ENCODE measurements at regions not wholly inside any gene's neighbourhood (a gene's known extent, or its start where the extent isn't known, plus 50 kb on each side); places are given as distances from the start of the nearest gene placed in this dataset.
"Not testable (repeated sequence)": the region's sequence is repeated elsewhere in the genome, so short reads cannot be mapped to it uniquely, and the experiment has no call there.

- H3K4me1 ChIP-seq (ENCODE audit: insufficient read depth, low read length); H3K36me3 ChIP-seq (ENCODE audit: insufficient read depth, low read depth, low read length); H3K4me3 ChIP-seq (ENCODE audit: low read length); H3K27ac ChIP-seq (ENCODE audit: low read length); H3K27me3 ChIP-seq (ENCODE audit: insufficient read depth, low read length); H3K9ac ChIP-seq (ENCODE audit: low read depth, low read length): not testable (repeated sequence)
- peaks cover 49% of the 10 kb centered on the region for H3K9me3 ChIP-seq (ENCODE audit: insufficient read depth, low read depth, low read length)
Observed at GRCh38 chr21:9837001-9837400, 684.4 kb upstream of the TPTE start.

- H3K9me3 ChIP-seq (ENCODE audit: insufficient read depth, low read depth, low read length) = peaks cover 54% of the 10 kb centered on the region
- H3K9ac ChIP-seq (ENCODE audit: low read depth, low read length); H3K27me3 ChIP-seq (ENCODE audit: insufficient read depth, low read length); H3K36me3 ChIP-seq (ENCODE audit: insufficient read depth, low read depth, low read length); H3K4me1 ChIP-seq (ENCODE audit: insufficient read depth, low read length); H3K4me3 ChIP-seq (ENCODE audit: low read length); H3K27ac ChIP-seq (ENCODE audit: low read length): not testable (repeated sequence)
Observed at GRCh38 chr21:9837526-9837925, 683.9 kb upstream of the TPTE start.

GRCh38 chr21:9837946-9838737 is 683.2 kb upstream of the TPTE start:
- no peaks in the 10 kb centered on the region for H3K36me3 ChIP-seq (ENCODE audit: insufficient read depth, low read depth, low read length)
- no peaks in the 10 kb centered on the region for H3K4me1 ChIP-seq (ENCODE audit: insufficient read depth, low read length)
- H3K27me3 ChIP-seq (ENCODE audit: insufficient read depth, low read length) = no peaks in the 10 kb centered on the region
- H3K27ac ChIP-seq (ENCODE audit: low read length) = no peak overlapping the region
- no peak overlapping the region for H3K9ac ChIP-seq (ENCODE audit: low read depth, low read length)
- no peak overlapping the region for H3K4me3 ChIP-seq (ENCODE audit: low read length)
- peaks cover 60% of the 10 kb centered on the region for H3K9me3 ChIP-seq (ENCODE audit: insufficient read depth, low read depth, low read length)

- no peak overlapping the region for H3K9ac ChIP-seq (ENCODE audit: low read depth, low read length)
- H3K4me3 ChIP-seq (ENCODE audit: low read length) = no peak overlapping the region
- H3K27me3 ChIP-seq (ENCODE audit: insufficient read depth, low read length) = no peaks in the 10 kb centered on the region
- H3K36me3 ChIP-seq (ENCODE audit: insufficient read depth, low read depth, low read length) = no peaks in the 10 kb centered on the region
- H3K27ac ChIP-seq (ENCODE audit: low read length) = no peak overlapping the region
- no peaks in the 10 kb centered on the region for H3K4me1 ChIP-seq (ENCODE audit: insufficient read depth, low read length)
- H3K9me3 ChIP-seq (ENCODE audit: insufficient read depth, low read depth, low read length) = peaks cover 67% of the 10 kb centered on the region
Observed at GRCh38 chr21:9838738-9839642, 682.4 kb upstream of the TPTE start.

- H3K36me3 ChIP-seq (ENCODE audit: insufficient read depth, low read depth, low read length); H3K4me3 ChIP-seq (ENCODE audit: low read length); H3K27ac ChIP-seq (ENCODE audit: low read length); H3K9ac ChIP-seq (ENCODE audit: low read depth, low read length); H3K4me1 ChIP-seq (ENCODE audit: insufficient read depth, low read length); H3K27me3 ChIP-seq (ENCODE audit: insufficient read depth, low read length): not testable (repeated sequence)
- H3K9me3 ChIP-seq (ENCODE audit: insufficient read depth, low read depth, low read length) = peaks cover 88% of the 10 kb centered on the region
Observed at GRCh38 chr21:9844106-9844505, 677.3 kb upstream of the TPTE start.

- H3K9ac ChIP-seq (ENCODE audit: low read depth, low read length); H3K36me3 ChIP-seq (ENCODE audit: insufficient read depth, low read depth, low read length); H3K27ac ChIP-seq (ENCODE audit: low read length); H3K4me1 ChIP-seq (ENCODE audit: insufficient read depth, low read length); H3K27me3 ChIP-seq (ENCODE audit: insufficient read depth, low read length); H3K4me3 ChIP-seq (ENCODE audit: low read length): not testable (repeated sequence)
- H3K9me3 ChIP-seq (ENCODE audit: insufficient read depth, low read depth, low read length) = peaks cover 81% of the 10 kb centered on the region
Observed at GRCh38 chr21:9847511-9847910, 673.9 kb upstream of the TPTE start.

- not testable (repeated sequence) for H3K36me3 ChIP-seq (ENCODE audit: insufficient read depth, low read depth, low read length); H3K9ac ChIP-seq (ENCODE audit: low read depth, low read length); H3K4me1 ChIP-seq (ENCODE audit: insufficient read depth, low read length); H3K27ac ChIP-seq (ENCODE audit: low read length); H3K27me3 ChIP-seq (ENCODE audit: insufficient read depth, low read length); H3K4me3 ChIP-seq (ENCODE audit: low read length)
- H3K9me3 ChIP-seq (ENCODE audit: insufficient read depth, low read depth, low read length) = peaks cover 61% of the 10 kb centered on the region
Observed at GRCh38 chr21:9851166-9851565, 670.2 kb upstream of the TPTE start.

GRCh38 chr21:9851695-9852094 is 669.7 kb upstream of the TPTE start:
- not testable (repeated sequence) for H3K36me3 ChIP-seq (ENCODE audit: insufficient read depth, low read depth, low read length); H3K4me1 ChIP-seq (ENCODE audit: insufficient read depth, low read length); H3K27me3 ChIP-seq (ENCODE audit: insufficient read depth, low read length); H3K4me3 ChIP-seq (ENCODE audit: low read length); H3K27ac ChIP-seq (ENCODE audit: low read length); H3K9ac ChIP-seq (ENCODE audit: low read depth, low read length)
- H3K9me3 ChIP-seq (ENCODE audit: insufficient read depth, low read depth, low read length) = peaks cover 61% of the 10 kb centered on the region

GRCh38 chr21:9857563-9857962 is 663.8 kb upstream of the TPTE start:
- not testable (repeated sequence) for H3K27ac ChIP-seq (ENCODE audit: low read length); H3K4me3 ChIP-seq (ENCODE audit: low read length); H3K27me3 ChIP-seq (ENCODE audit: insufficient read depth, low read length); H3K9ac ChIP-seq (ENCODE audit: low read depth, low read length); H3K36me3 ChIP-seq (ENCODE audit: insufficient read depth, low read depth, low read length); H3K4me1 ChIP-seq (ENCODE audit: insufficient read depth, low read length)
- peaks cover 52% of the 10 kb centered on the region for H3K9me3 ChIP-seq (ENCODE audit: insufficient read depth, low read depth, low read length)

GRCh38 chr21:9859865-9860264 is 661.5 kb upstream of the TPTE start:
- not testable (repeated sequence) for H3K27ac ChIP-seq (ENCODE audit: low read length); H3K9ac ChIP-seq (ENCODE audit: low read depth, low read length); H3K4me3 ChIP-seq (ENCODE audit: low read length); H3K27me3 ChIP-seq (ENCODE audit: insufficient read depth, low read length); H3K4me1 ChIP-seq (ENCODE audit: insufficient read depth, low read length); H3K36me3 ChIP-seq (ENCODE audit: insufficient read depth, low read depth, low read length)
- peaks cover 64% of the 10 kb centered on the region for H3K9me3 ChIP-seq (ENCODE audit: insufficient read depth, low read depth, low read length)

GRCh38 chr21:9862456-9862855 is 658.9 kb upstream of the TPTE start:
- H3K4me3 ChIP-seq (ENCODE audit: low read length); H3K4me1 ChIP-seq (ENCODE audit: insufficient read depth, low read length); H3K27ac ChIP-seq (ENCODE audit: low read length); H3K36me3 ChIP-seq (ENCODE audit: insufficient read depth, low read depth, low read length); H3K27me3 ChIP-seq (ENCODE audit: insufficient read depth, low read length); H3K9ac ChIP-seq (ENCODE audit: low read depth, low read length): not testable (repeated sequence)
- H3K9me3 ChIP-seq (ENCODE audit: insufficient read depth, low read depth, low read length) = peaks cover 68% of the 10 kb centered on the region

- not testable (repeated sequence) for H3K36me3 ChIP-seq (ENCODE audit: insufficient read depth, low read depth, low read length); H3K27me3 ChIP-seq (ENCODE audit: insufficient read depth, low read length); H3K4me3 ChIP-seq (ENCODE audit: low read length); H3K27ac ChIP-seq (ENCODE audit: low read length); H3K4me1 ChIP-seq (ENCODE audit: insufficient read depth, low read length); H3K9ac ChIP-seq (ENCODE audit: low read depth, low read length)
- H3K9me3 ChIP-seq (ENCODE audit: insufficient read depth, low read depth, low read length) = peaks cover 82% of the 10 kb centered on the region
Observed at GRCh38 chr21:9867815-9868214, 653.6 kb upstream of the TPTE start.
